HG02610 (cell line): ENCODE measurements at regions not wholly inside any gene's neighbourhood (a gene's known extent, or its start where the extent isn't known, plus 50 kb on each side); places are given as distances from the start of the nearest gene placed in this dataset.

Experiments
- ATAC-seq: cut with Tn5 transposase; IDR thresholded peaks from one replicate; pipeline ENCODE4 v1.9.1; 2021; ENCODE audit warnings: mild to moderate bottlenecking, moderate library complexity; ENCODE audit not compliant: unreplicated experiment

DNA sequence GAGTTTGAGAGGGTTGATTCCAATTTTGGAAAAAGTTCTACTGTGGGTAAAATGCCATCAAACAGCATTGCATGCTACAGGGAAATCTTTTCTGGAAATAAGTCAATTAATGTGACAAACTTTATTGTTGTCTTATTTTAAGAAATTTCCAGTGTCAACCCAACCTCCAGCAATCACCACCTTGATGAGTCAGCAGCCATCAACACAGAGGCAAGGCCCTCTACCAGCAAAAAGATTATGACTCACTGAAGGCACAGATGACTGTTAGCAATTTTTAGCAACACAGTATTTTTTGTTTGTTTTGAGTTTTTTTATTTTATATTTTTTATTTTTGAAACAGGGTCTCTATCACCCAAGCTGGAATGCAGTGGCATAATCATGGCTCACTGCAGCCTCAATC is 165.4 kb upstream of the C1QTNF7 start:
- no peak for ATAC-seq

- ATAC-seq, result no peak
Observed at GRCh38 chr4:15270201-15270600, 157.6 kb upstream of the C1QTNF7 start.

- ATAC-seq, result no peak
Observed at GRCh38 chr4:15286041-15286440, 141.8 kb upstream of the C1QTNF7 start.

GRCh38 chr4:15291122-15291521 is 136.7 kb upstream of the C1QTNF7 start:
- no peak for ATAC-seq

DNA sequence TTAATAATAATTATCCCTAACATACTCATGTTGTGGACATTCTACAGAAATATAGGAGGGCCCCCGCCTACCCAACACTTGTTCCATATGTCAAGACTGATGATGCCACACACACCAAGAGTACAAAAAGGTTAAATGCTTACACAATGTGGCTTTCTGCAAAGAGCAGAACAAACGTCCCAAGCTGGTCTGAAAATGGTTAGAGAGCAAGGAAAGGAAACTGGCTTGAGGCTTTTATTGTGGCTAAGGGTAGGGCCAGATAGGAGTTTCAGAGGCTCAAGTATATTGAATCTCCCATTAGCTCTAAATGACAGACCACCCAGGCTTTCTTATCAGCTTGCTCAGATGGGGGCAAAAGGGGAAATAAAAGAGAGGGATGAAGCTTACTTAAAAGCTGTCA is 134.1 kb upstream of the C1QTNF7 start:
- ATAC-seq, result no peak

- no peak for ATAC-seq
Observed at GRCh38 chr4:15294202-15294601, 133.6 kb upstream of the C1QTNF7 start.

GRCh38 chr4:15294832-15295231 is 133.0 kb upstream of the C1QTNF7 start:
- no peak for ATAC-seq

DNA sequence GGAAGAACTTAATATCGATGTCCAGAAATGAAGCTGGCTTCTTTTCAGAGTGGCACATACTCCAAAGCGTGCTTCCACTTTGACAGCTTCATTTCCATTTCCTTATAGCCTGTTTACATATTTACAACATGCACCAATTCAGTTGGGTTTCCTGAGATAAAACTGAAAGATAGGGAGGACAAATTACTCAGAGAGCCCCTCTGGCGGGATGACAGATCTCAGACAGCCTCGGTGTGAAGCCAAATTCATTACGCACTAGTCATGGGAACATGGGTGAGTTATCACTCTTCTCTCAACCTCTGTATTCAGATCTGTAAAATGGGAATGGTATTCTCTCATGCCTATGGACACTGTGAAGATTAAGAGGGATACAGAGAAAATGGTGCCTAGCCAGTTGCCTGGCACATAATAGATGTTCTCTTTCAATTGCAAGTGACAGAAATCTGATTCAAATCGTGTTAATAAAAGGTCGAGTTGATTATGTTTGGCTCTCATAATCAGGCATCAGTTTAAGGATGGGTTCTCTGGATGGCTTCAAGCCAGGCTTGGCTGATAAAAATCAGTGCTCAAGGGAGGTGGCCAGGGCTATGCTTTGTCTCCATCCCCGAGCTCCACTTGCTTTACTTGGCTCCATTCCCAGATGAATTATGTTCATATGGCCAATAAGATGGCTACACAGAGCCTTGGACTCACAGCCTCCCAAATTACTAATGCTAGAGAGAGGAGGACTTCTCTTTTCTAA is 132.2 kb upstream of the C1QTNF7 start:
- ATAC-seq, result no peak

DNA sequence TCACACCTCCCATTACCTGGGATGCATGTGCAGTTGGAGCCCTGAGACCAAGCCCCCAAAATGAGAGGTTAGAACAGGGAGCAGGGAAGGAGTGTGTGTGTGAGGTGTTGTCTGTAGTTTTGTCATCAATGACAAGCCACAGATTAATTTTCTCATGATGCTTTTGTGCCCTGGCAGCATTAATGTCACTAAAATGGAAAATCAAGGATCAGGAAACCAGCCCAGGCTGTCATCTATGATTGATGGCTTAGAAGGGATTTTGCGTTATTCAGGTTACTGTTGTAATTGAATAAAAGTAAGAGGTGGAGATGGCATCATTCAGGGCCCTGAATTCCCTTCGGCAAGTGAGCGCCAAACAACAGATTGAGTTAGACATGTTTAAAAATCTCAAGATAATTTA is 130.5 kb upstream of the C1QTNF7 start:
- ATAC-seq, result no peak

DNA sequence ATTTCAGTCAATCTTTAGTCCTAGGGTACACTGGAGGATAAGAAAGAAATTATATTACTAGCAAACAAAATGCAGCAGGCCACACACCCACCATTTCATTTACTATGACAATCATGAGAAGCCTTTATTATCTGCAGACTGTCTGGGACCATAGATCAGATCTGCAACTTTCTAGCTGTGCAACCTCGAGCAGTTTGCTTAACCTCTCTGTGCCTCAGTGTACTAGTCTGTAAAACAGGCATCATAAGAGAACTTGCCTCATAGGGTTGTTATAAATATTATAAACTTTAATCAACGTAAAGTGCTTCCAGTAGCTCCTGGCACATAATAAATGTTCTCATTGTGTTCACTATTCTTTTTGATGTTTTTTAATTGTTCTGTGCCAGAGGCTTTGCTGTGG is 128.2 kb upstream of the C1QTNF7 start:
- ATAC-seq, result no peak

- ATAC-seq, result no peak
Observed at GRCh38 chr4:15303052-15303641, 124.7 kb upstream of the C1QTNF7 start.

DNA sequence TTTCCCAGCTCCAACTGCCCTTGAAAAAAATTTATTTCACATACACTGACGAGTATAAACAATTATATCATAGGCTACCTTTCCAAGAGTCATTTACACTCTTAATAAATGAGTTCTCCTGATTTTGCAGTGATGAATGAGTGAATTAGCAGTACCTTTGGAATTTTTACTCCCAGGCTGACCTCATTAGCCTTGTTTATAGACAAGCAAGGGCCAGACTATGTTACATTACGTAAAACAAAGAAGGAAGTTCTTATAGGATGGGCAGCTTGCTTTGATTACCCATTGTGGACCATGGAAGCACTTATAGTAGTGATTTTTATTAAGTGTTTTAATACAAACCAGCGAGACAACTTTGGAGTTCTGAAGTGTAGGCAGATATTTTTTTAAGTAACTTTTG is 112.9 kb upstream of the C1QTNF7 start:
- ATAC-seq, result no peak

DNA sequence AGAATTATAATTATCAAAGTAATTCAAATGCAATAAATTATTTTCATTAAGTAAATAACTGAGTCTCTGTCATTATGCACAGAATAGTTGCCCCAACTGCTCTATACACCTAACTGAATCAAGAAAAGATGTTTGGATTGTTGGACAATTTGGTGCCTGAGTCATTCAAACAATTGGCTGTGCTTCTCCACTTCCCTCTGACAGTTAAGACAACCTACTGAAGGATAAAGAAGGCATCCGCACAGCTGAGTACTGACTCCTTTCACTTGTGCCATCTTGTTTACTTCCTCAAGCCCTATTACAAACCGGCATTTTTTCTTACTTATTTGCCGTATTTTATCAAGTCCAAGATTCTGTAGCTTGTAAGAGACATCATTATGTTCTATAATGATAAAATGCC is 110.6 kb upstream of the C1QTNF7 start:
- ATAC-seq, result no peak

- no peak for ATAC-seq
Observed at GRCh38 chr4:15318621-15319348, 109.0 kb upstream of the C1QTNF7 start.

DNA sequence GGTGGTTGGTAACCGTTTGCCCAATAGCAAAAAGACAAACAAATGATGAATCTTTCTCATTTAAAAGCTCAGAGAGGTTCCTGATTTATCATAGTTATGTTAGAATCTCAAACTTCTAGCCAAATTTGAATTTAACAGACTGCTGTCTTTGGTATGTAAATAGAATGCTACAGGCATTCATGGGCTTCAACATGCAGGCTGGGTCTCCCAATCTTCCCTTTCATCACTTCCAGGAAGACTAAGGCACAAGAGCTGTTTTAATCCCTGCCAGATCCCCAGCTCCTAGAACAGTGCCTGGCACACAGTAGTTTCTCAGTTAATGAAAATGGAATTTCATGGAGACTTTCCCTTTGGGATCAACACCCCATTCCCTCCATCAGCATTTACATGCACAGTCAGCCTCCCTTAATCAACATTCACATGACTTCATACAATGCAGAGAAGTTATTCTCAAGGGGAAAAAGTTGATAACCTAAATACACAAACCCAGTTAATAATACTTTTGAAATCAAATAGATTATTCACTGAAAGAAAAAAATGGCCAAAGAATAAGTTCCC is 107.6 kb upstream of the C1QTNF7 start:
- ATAC-seq, result no peak

DNA sequence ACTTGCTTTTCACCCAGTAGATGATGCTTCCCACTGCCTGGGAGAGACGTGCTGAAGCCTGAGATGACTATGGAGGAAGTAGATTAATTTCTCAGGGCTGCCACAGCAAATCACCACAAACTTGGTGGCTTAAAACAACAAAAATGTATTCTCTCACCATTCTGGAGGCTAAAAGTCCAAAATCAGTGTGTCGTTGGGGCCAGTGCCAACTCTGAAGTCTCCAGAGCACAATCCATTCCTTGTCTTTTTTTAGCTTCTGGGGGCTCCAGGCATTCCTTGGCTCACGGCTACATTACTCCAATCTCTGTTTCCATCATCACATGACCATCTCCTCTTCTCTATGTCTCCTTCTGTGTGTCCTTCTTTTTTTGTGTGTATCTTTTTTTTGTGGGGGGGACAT is 105.8 kb upstream of the C1QTNF7 start:
- ATAC-seq, result no peak

DNA sequence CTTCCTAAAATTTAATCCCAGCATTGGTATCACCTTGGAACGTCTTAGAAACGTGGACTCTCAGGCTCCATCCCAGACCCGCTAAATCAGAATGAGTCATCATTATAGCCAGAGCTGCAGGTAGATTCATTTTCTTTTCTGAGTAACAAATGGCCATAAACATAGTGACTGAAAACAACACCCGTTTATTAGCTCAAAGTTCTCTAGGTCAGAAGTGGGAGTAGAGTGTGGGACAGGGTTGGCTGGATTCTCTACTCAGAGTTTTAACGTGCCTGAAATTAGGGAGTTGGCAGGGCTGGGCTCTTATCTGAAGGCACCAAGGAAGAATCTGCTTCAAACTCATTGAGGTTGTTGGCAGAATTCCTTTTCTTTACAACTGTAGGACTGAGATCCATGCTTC is 101.8 kb upstream of the C1QTNF7 start:
- no peak for ATAC-seq

DNA sequence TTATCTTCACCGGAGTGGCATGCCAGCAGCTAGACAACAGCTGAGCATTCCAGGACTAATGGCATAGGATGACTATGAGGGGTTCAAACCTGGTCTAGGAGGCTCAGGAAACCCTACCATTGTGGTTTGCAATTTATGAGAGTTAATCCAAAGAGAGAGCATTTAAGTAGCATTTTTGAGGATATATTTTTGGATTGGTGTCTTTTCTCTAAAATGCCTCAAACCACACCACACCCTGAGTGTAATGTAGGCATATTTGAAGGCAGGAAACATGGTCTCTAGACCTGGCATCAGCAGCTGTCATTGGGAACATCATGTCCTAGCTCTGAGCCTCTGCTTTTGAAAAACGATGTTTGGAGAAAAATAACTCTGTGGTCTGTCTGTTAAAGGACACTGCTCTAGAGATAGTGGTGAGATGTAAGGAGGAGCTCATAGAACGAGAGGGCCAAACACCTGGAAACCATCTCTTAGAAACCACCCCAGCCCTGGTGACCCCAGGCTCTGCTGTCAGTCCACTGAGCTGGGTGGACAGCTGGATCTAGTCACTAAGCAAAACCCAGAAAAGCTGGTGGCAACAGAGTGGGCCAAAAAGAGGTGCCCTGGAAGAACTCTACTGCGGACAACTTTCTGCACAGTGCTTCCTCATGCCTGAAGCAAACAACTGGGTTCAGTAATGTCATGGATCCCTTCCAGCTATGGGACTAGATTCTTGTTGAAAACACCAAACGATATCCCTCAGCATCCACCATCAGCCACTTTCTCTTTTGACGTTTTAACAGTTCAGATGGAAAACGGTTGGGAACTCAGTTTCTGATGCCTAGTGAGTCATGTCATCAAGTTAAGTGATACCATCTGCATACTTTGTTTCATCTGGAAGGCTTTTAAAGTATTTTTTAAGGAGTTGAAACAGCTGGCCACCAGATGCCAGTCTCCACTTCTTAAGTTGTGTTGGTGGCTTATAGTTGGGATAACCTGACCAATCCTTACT is 100.2 kb upstream of the C1QTNF7 start:
- no peak for ATAC-seq

DNA sequence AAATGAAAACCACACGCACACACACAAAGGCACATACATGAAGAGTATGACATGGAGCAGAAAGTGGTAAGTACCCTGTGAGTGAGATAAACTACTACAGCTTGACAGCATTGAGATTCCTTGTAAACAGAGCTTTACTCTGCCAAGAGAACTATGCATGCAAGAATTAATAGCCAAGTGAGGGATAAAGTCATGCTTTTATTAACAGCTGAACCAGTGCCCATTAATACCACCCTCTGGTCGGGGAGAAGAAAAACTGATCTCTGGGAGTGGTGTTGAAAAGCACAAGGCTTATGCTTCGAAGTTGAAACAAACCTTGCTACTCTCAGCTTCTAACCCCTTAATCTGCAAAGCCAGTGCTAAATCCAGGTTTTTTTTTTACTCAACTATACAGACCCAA is 95.9 kb upstream of the C1QTNF7 start:
- ATAC-seq, result no peak

DNA sequence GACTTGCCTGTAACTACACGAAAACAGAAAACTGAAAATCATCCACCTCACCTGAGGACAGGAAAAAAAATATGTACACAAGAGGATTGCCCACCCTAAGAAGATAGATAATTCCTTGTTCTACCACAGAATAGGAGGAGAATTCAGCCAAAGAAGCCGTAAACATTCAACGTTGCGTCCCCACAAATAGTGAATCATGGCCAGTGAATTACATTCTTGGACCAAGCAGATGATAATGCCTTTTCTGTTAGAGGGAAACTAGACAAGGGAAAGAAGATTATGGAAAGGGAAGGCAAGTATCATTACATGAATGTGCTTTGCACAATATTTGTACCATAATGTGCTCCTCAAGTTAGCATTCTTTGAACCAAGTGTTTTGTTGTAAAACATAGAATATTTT is 95.5 kb upstream of the C1QTNF7 start:
- ATAC-seq, result no peak
